ENCODE measurements at regions not wholly inside any gene's neighbourhood (a gene's known extent, or its start where the extent isn't known, plus 50 kb on each side); places are given as distances from the start of the nearest gene placed in this dataset.

DNA sequence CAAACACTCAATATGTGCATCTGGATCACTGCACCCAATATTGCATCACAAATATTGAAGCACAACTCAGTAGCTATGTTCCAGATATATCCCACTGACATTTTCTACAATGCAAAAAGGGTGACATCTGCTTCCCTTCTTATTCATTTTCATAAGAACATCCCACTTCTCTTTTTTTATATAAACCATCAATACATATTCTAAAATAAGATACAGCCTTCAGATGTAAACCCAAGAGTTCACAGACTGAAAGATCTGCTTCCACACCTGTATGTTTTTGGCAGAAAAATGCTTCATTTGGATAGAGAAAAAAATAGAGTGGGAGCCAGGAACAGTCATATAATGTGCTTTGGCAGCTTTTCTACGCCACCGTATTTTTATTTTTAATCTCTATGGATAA, 815.6 kb upstream of the ADGRL3 start:
- Histone ChIP-seq H3K4me3 (ENCODE audit: insufficient read depth, low read depth, low read length) (no peak overlapping the region), H3K79me2 (ENCODE audit: insufficient read depth, low read length) (no peaks in the 10 kb centered on the region), H3K9me3 (ENCODE audit: insufficient read depth, low read depth, low read length) (no peaks in the 10 kb centered on the region), H3K27ac (ENCODE audit: low read depth, low read length) (no peak overlapping the region), H3K36me3 (ENCODE audit: insufficient read depth, low read length) (no peaks in the 10 kb centered on the region), H3K4me1 (ENCODE audit: insufficient read depth, low read length) (no peaks in the 10 kb centered on the region), H3K27me3 (ENCODE audit: insufficient read depth, low read length) (no peaks in the 10 kb centered on the region), H3K4me2 (ENCODE audit: low read length) (no peak overlapping the region), H4K20me1 (ENCODE audit: insufficient read depth, low read length) (no peaks in the 10 kb centered on the region), H2AFZ (ENCODE audit: low read depth, low read length) (no peak overlapping the region), H3K9ac (ENCODE audit: low read length) (no peak overlapping the region)
- DNase-seq (ENCODE audit: low read depth): no peak
- Mint-ChIP-seq H3K9me3 (ENCODE audit: unreplicated experiment) (peaks cover 3% of the 10 kb centered on the region), H3K4me3 (ENCODE audit: unreplicated experiment) (no peak overlapping the region), H3K4me1 (ENCODE audit: low read depth, unreplicated experiment) (no peaks in the 10 kb centered on the region), H3K27me3 (ENCODE audit: low read depth, unreplicated experiment) (no peaks in the 10 kb centered on the region), H3K36me3 (ENCODE audit: low read depth, unreplicated experiment) (no peaks in the 10 kb centered on the region), H3K27ac (ENCODE audit: unreplicated experiment) (no peak overlapping the region)
- no peak for TF ChIP-seq EZH2 (IDR thresholded peaks at IDR 0.05; ENCODE audit: insufficient read depth, low read length)
- TF ChIP-seq, protein P1, sequence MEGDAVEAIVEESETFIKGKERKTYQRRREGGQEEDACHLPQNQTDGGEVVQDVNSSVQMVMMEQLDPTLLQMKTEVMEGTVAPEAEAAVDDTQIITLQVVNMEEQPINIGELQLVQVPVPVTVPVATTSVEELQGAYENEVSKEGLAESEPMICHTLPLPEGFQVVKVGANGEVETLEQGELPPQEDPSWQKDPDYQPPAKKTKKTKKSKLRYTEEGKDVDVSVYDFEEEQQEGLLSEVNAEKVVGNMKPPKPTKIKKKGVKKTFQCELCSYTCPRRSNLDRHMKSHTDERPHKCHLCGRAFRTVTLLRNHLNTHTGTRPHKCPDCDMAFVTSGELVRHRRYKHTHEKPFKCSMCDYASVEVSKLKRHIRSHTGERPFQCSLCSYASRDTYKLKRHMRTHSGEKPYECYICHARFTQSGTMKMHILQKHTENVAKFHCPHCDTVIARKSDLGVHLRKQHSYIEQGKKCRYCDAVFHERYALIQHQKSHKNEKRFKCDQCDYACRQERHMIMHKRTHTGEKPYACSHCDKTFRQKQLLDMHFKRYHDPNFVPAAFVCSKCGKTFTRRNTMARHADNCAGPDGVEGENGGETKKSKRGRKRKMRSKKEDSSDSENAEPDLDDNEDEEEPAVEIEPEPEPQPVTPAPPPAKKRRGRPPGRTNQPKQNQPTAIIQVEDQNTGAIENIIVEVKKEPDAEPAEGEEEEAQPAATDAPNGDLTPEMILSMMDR (IDR thresholded peaks at IDR 0.05; ENCODE audit: insufficient read depth, low read depth, low read length): no peak
- FAIRE-seq: no peak

DNA sequence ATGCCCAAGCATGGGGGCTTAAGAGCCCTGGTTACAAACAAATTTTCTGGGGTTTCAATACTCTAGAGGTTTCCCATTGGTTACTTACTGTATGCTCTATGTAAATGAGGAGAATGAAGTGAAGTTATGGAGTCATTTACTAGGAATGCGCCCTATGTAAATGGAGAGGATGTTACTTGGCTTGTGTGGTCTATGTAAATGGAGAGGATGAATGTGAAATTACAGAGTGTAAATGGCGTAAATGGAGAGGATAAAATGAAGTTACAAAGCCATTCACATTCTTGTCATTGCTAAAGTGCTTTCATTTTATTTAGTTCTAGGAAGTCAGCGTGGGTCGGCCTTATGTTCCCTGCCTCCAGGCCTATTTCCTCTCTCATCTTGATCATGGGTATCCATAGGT, 810.5 kb upstream of the ADGRL3 start:
- FAIRE-seq (no peak), DNase-seq (ENCODE audit: low read depth) (peak; percentile 1)
- Histone ChIP-seq H3K27me3 (ENCODE audit: insufficient read depth, low read length) (no peaks in the 10 kb centered on the region), H3K79me2 (ENCODE audit: insufficient read depth, low read length) (no peaks in the 10 kb centered on the region), H4K20me1 (ENCODE audit: insufficient read depth, low read length) (no peaks in the 10 kb centered on the region), H3K9ac (ENCODE audit: low read length) (no peak overlapping the region), H3K36me3 (ENCODE audit: insufficient read depth, low read length) (no peaks in the 10 kb centered on the region), H3K4me3 (ENCODE audit: insufficient read depth, low read depth, low read length) (no peak overlapping the region), H3K27ac (ENCODE audit: low read depth, low read length) (no peak overlapping the region), H3K9me3 (ENCODE audit: insufficient read depth, low read depth, low read length) (no peaks in the 10 kb centered on the region), H2AFZ (ENCODE audit: low read depth, low read length) (no peak overlapping the region), H3K4me2 (ENCODE audit: low read length) (no peak overlapping the region), H3K4me1 (ENCODE audit: insufficient read depth, low read length) (no peaks in the 10 kb centered on the region)
- Mint-ChIP-seq H3K27ac (ENCODE audit: unreplicated experiment) (no peak overlapping the region), H3K4me3 (ENCODE audit: unreplicated experiment) (no peak overlapping the region), H3K36me3 (ENCODE audit: low read depth, unreplicated experiment) (no peaks in the 10 kb centered on the region), H3K9me3 (ENCODE audit: unreplicated experiment) (peaks cover 7% of the 10 kb centered on the region), H3K4me1 (ENCODE audit: low read depth, unreplicated experiment) (no peaks in the 10 kb centered on the region), H3K27me3 (ENCODE audit: low read depth, unreplicated experiment) (no peaks in the 10 kb centered on the region)
- no peak for TF ChIP-seq EZH2 (IDR thresholded peaks at IDR 0.05; ENCODE audit: insufficient read depth, low read length)
- TF ChIP-seq, protein P1 (IDR thresholded peaks at IDR 0.05; ENCODE audit: insufficient read depth, low read depth, low read length): no peak

DNA sequence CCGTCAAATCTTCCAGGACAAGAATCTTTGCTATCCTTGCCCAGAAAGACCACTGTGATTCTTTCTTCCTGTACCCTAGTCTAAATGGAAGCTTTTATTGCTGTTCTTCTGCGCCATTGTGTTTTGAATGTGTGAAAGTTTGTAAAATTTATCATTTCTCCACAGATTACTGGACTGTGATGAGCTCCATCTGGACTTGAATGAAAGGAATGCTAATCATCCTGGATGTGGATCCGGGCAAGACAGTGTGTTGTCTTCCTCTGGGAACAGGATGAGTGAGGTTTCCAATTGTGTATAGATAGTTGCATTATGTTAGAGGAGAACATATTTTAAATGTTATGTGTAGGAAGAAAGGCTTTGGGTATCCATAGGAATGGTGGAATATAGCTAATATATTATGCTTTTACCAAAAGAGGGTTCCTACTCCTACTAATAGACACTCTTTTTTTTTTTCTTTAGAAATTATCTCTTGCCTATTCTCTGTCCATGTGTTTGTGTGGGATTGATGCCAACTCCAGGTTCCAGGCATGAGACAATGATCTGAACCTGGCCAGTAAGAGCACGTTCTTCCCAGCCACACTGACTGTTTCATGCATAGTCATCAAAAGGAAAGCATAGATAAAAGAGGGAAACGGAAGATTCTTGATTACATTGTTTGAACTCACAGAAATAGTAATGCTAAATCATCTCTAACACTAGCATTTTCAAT, 803.6 kb upstream of the ADGRL3 start:
- no peak overlapping the region for H3K4me2 ChIP-seq (ENCODE audit: low read length)

More for the DNA sequence above, 803.6 kb upstream of the ADGRL3 start:
- H3K27ac Mint-ChIP-seq (ENCODE audit: unreplicated experiment): no peak overlapping the region
- H3K79me2 ChIP-seq (ENCODE audit: insufficient read depth, low read length): no peaks in the 10 kb centered on the region
- peaks cover 5% of the 10 kb centered on the region for H3K9me3 Mint-ChIP-seq (ENCODE audit: unreplicated experiment)
- no peak overlapping the region for H2AFZ ChIP-seq (ENCODE audit: low read depth, low read length)
- H3K27me3 ChIP-seq (ENCODE audit: insufficient read depth, low read length): no peaks in the 10 kb centered on the region
- no peaks in the 10 kb centered on the region for H3K4me1 ChIP-seq (ENCODE audit: insufficient read depth, low read length)
- TF ChIP-seq, protein P1 (IDR thresholded peaks at IDR 0.05; ENCODE audit: insufficient read depth, low read depth, low read length): no peak
- TF ChIP-seq EZH2 (IDR thresholded peaks at IDR 0.05; ENCODE audit: insufficient read depth, low read length): no peak
- H3K9ac ChIP-seq (ENCODE audit: low read length): no peak overlapping the region
- H3K36me3 ChIP-seq (ENCODE audit: insufficient read depth, low read length): no peaks in the 10 kb centered on the region
- FAIRE-seq: no peak
- no peaks in the 10 kb centered on the region for H3K9me3 ChIP-seq (ENCODE audit: insufficient read depth, low read depth, low read length)
- H3K27ac ChIP-seq (ENCODE audit: low read depth, low read length): no peak overlapping the region
- no peak overlapping the region for H3K4me3 Mint-ChIP-seq (ENCODE audit: unreplicated experiment)
- H3K4me3 ChIP-seq (ENCODE audit: insufficient read depth, low read depth, low read length): no peak overlapping the region
- no peaks in the 10 kb centered on the region for H3K27me3 Mint-ChIP-seq (ENCODE audit: low read depth, unreplicated experiment)
- no peaks in the 10 kb centered on the region for H4K20me1 ChIP-seq (ENCODE audit: insufficient read depth, low read length)
- DNase-seq (ENCODE audit: low read depth): no peak
- H3K4me1 Mint-ChIP-seq (ENCODE audit: low read depth, unreplicated experiment): no peaks in the 10 kb centered on the region
- H3K36me3 Mint-ChIP-seq (ENCODE audit: low read depth, unreplicated experiment): no peaks in the 10 kb centered on the region

All from astrocyte (in vitro differentiated cells and primary cell).